GM12878 (cell line): ENCODE measurements at regions not wholly inside any gene's neighbourhood (a gene's known extent, or its start where the extent isn't known, plus 50 kb on each side); places are given as distances from the start of the nearest gene placed in this dataset.

Experiments
- ATAC-seq: fragments of 200-7000 bp; cut with Tn5 transposase; 3 replicates; pipeline ENCODE4 v1.9.1; 2020; ENCODE audit warnings: mild to moderate bottlenecking, moderate library complexity
- BruUV-seq: library from RNA; stranded (reverse); fragments of 400-500 nt; replicated peaks from 2 replicates; lab custom pipeline; 2021; lab: Mats Ljungman, UMichigan
- CTCF ChIA-PET: fragments of 300-600 bp; sonication (Branson Sonifier 250); formaldehyde crosslinking; extraction: SDS; loops from one replicate; lab custom pipeline; 2021; ENCODE audit warnings: inconsistent platforms; lab: Yijun Ruan, JAX
- POLR2A ChIA-PET: fragments of 350-600 bp; formaldehyde crosslinking; extraction: SDS; loops from one replicate; lab custom pipeline; 2021; ENCODE audit warnings: inconsistent platforms; lab: Charles Lee
- RAD21 ChIA-PET: fragments of 300-600 bp; sonication (Branson Sonifier 250); formaldehyde crosslinking; loops from one replicate; lab custom pipeline; 2023; ENCODE audit warnings: antibody characterized with exemption; ENCODE audit not compliant: unreplicated experiment; lab: Charles Lee
- SMC1A ChIA-PET: fragments of 300-600 bp; sonication (Branson Sonifier 250); formaldehyde crosslinking; loops from one replicate; lab custom pipeline; 2023; ENCODE audit not compliant: unreplicated experiment, uncharacterized antibody; lab: Charles Lee
- DNase-seq: peaks from one replicate; pipeline ENCODE4 v3.0.0-alpha.2; 2011; ENCODE audit warnings: low read depth, low spot score
- FAIRE-seq: peaks from 3 replicates; lab custom pipeline; 2011; peaks lifted over from hg19 to GRCh38; lab: Jason Lieb, UNC
- H2AFZ ChIP-seq: 2 replicates; pipeline ENCODE4 v1.6.0; 2011; ENCODE audit warnings: low read depth, low read length, control low read depth; ENCODE audit not compliant: control insufficient read depth
- H3K27ac ChIP-seq: 2 replicates; pipeline ENCODE4 v1.5.1; 2011; ENCODE audit warnings: control low read depth; ENCODE audit not compliant: control insufficient read depth, insufficient read depth
- H3K27me3 ChIP-seq, 2 experiments: replicated peaks in 1 of 2; 2 replicates each; pipeline versions ENCODE4 v1.6.0 to v1.6.1; 2011; ENCODE audit warnings: low read length in 1 of 2; ENCODE audit not compliant: control insufficient read depth in 2 of 2, insufficient read depth in 2 of 2
- H3K36me3 ChIP-seq, 2 experiments: 2 replicates each; pipeline ENCODE4 v1.5.1; 2011; ENCODE audit warnings: low read length in 1 of 2; ENCODE audit not compliant: control insufficient read depth in 2 of 2, insufficient read depth in 2 of 2
- H3K4me1 ChIP-seq: 2 replicates; pipeline ENCODE4 v1.6.1; 2011; ENCODE audit warnings: mild to moderate bottlenecking, low read length, moderate library complexity, mixed read lengths; ENCODE audit not compliant: control insufficient read depth, insufficient read depth
- H3K4me2 ChIP-seq: 2 replicates; pipeline ENCODE4 v1.6.0; 2011; ENCODE audit warnings: control low read depth; ENCODE audit not compliant: control insufficient read depth, insufficient read depth
- H3K4me3 ChIP-seq: fragments of 200-600 bp; sonication (generic); 2 replicates; pipeline ENCODE4 v1.5.1; 2016
- H3K79me2 ChIP-seq: 2 replicates; pipeline ENCODE4 v1.6.0; 2011; ENCODE audit warnings: low read length; ENCODE audit not compliant: control insufficient read depth, insufficient read depth
- H3K9ac ChIP-seq: 2 replicates; pipeline ENCODE4 v1.8.0; 2011; ENCODE audit warnings: low read length, control low read depth, mixed read lengths; ENCODE audit not compliant: control insufficient read depth, insufficient read depth
- H3K9me3 ChIP-seq: replicated peaks from 3 replicates; pipeline ENCODE4 v1.5.1; 2011; ENCODE audit warnings: mild to moderate bottlenecking, low read length; ENCODE audit not compliant: control insufficient read depth, insufficient read depth
- H4K20me1 ChIP-seq: 2 replicates; pipeline ENCODE4 v1.6.0; 2011; ENCODE audit not compliant: control insufficient read depth, insufficient read depth
- BACH1 ChIP-seq: fragments of 450-650 bp; IDR thresholded peaks from 2 replicates; pipeline ENCODE4 v1.6.1; 2017; ENCODE audit warnings: mild to moderate bottlenecking, borderline replicate concordance
- CHD4 ChIP-seq: fragments of 200-600 bp; sonication (generic); IDR thresholded peaks from 2 replicates; pipeline ENCODE4 v1.6.1; 2016; ENCODE audit warnings: mild to moderate bottlenecking
- CTCF ChIP-seq, 3 experiments: IDR thresholded peaks in 2 of 3; conservative IDR thresholded peaks in 1 of 3; 2 replicates each; pipeline ENCODE4 v1.5.1; 2011; ENCODE audit warnings: low read depth in 3 of 3, low read length in 3 of 3, mild to moderate bottlenecking in 3 of 3, control low read depth in 2 of 3, moderate library complexity in 2 of 3, inconsistent platforms in 1 of 3, mixed read lengths in 1 of 3; ENCODE audit not compliant: control insufficient read depth in 2 of 3, insufficient read depth in 1 of 3; ENCODE audit errors: extremely low read depth in 1 of 3
- EP300 ChIP-seq, 2 experiments: fragments of 150-350 bp in 1 of 2; IDR thresholded peaks; 2 replicates each; pipeline ENCODE4 v1.6.1; 2011 to 2012; ENCODE audit warnings: low read depth in 2 of 2, low read length in 2 of 2, borderline replicate concordance in 1 of 2, improper control_type of control experiment in 1 of 2, inconsistent platforms in 1 of 2; ENCODE audit not compliant: control insufficient read depth in 1 of 2
- NFYA ChIP-seq: IDR thresholded peaks from 2 replicates; pipeline ENCODE4 v1.6.1; 2011; ENCODE audit warnings: low read depth, mild to moderate bottlenecking, low read length, improper control_type of control experiment, borderline replicate concordance
- NFYB ChIP-seq: IDR thresholded peaks from 2 replicates; pipeline ENCODE4 v1.6.1; 2011; ENCODE audit warnings: low read depth, mild to moderate bottlenecking, low read length, improper control_type of control experiment, moderate library complexity; ENCODE audit not compliant: insufficient read depth
- NR2C2 ChIP-seq: IDR thresholded peaks from 2 replicates; pipeline ENCODE4 v1.6.1; 2011; ENCODE audit warnings: borderline replicate concordance, low read depth; ENCODE audit not compliant: control insufficient read depth, insufficient read length
- NRF1 ChIP-seq: conservative IDR thresholded peaks from 2 replicates; pipeline ENCODE4 v1.6.1; 2011; ENCODE audit warnings: mild to moderate bottlenecking, low read depth, low read length, improper control_type of control experiment
- PAX8 ChIP-seq: fragments of 450-650 bp; IDR thresholded peaks from 2 replicates; pipeline ENCODE4 v1.6.1; 2017; ENCODE audit warnings: mild to moderate bottlenecking, moderate library complexity
- RELA ChIP-seq: fragments of 450-650 bp; IDR thresholded peaks from 2 replicates; pipeline ENCODE4 v1.8.0; 2014; ENCODE audit warnings: borderline replicate concordance; ENCODE audit not compliant: partially characterized antibody
- SMC3 ChIP-seq: IDR thresholded peaks from 2 replicates; pipeline ENCODE4 v1.6.1; 2011; ENCODE audit warnings: low read length, improper control_type of control experiment, borderline replicate concordance
- ZBED1 ChIP-seq: IDR thresholded peaks from 2 replicates; pipeline ENCODE4 v1.6.1; 2016; ENCODE audit warnings: borderline replicate concordance
- ZBTB11 ChIP-seq: fragments of 450-650 bp; formaldehyde crosslinking; IDR thresholded peaks from 2 replicates; pipeline ENCODE4 v1.5.0; 2022; ENCODE audit warnings: mild to moderate bottlenecking, missing genetic modification characterization
- ZNF24 ChIP-seq: fragments of 450-650 bp; IDR thresholded peaks from 2 replicates; pipeline ENCODE4 v1.6.1; 2017; ENCODE audit warnings: antibody characterized with exemption, mild to moderate bottlenecking
- WGBS: methylation state at CpG from one replicate; pipeline ENCODE4 v1.1.6; 2016; ENCODE audit warnings: low lambda C conversion rate; ENCODE audit not compliant: insufficient replicate concordance, insufficient coverage; ENCODE audit errors: missing lambda C conversion rate; 5-methylcytosine and 5-hydroxymethylcytosine counted together
- in situ Hi-C: fragments of 300-500 bp; cut with MboI; formaldehyde crosslinking; loops from 9 replicates; pipeline ENCODE4 v1.14.3; 2018; ENCODE audit warnings: mixed read lengths
- intact Hi-C: fragments of 100-400 bp; cut with micrococcal nuclease; formaldehyde crosslinking; loops from one replicate; pipeline ENCODE4 v1.14.2; 2022; ENCODE audit not compliant: unreplicated experiment
- TF ChIP-seq, protein P1 (sequence below): fragments of 450-650 bp; IDR thresholded peaks from 2 replicates; pipeline ENCODE4 v1.6.1; 2017; ENCODE audit warnings: low read depth, mild to moderate bottlenecking, moderate library complexity
- TF ChIP-seq, protein P2 (sequence below): IDR thresholded peaks from 2 replicates; pipeline ENCODE4 v1.6.1; 2011; ENCODE audit warnings: low read depth, mild to moderate bottlenecking, low read length, moderate library complexity, borderline replicate concordance; ENCODE audit errors: extremely low read depth

GRCh38 chr16:76749780-76750375 is 441.1 kb upstream of the MON1B start:
- no peak overlapping the region for H3K4me3 ChIP-seq
- no peak for FAIRE-seq
- no peaks in the 10 kb centered on the region for H4K20me1 ChIP-seq
- H3K9me3 ChIP-seq, result no peaks in the 10 kb centered on the region
- H3K27ac ChIP-seq, result no peak overlapping the region
- ChIA-PET SMC1A (interaction anchor here (0.5 to 1.2 kb wide), 9 partner anchors 9 to 422 kb away, joined by 3 to 5 read pairs (median 3); no protein-coding TSS in a partner anchor), CTCF (interaction anchor here (0.9 kb wide), 1 partner anchor 43 kb away, joined by 3 read pairs; no protein-coding TSS in a partner anchor), RAD21 (no interaction called here), POLR2A (no interaction called here)
- no peak overlapping the region for H2AFZ ChIP-seq
- no peak overlapping the region for H3K9ac ChIP-seq
- no peaks in the 10 kb centered on the region for H3K4me1 ChIP-seq
- in situ Hi-C loops (no loop called here), intact Hi-C loops (no loop called here)
- H3K4me2 ChIP-seq, result no peak overlapping the region
- WGBS, result 66% methylated on average over 3 of the region's 3 CpGs
- H3K79me2 ChIP-seq, result no peaks in the 10 kb centered on the region
- H3K27me3 ChIP-seq, result no peaks in the 10 kb centered on the region
- no peak for DNase-seq
- no TSS peak for BruUV-seq
- TF ChIP-seq EP300 (IDR thresholded peaks at IDR 0.05; ENCODE audit: borderline replicate concordance in 1 of 2, control insufficient read depth in 1 of 2, low read depth in 2 of 2, low read length in 2 of 2), result no peak
- no peak for TF ChIP-seq ZNF24
- no peak for TF ChIP-seq CHD4
- no peak for TF ChIP-seq BACH1
- TF ChIP-seq, protein P1, sequence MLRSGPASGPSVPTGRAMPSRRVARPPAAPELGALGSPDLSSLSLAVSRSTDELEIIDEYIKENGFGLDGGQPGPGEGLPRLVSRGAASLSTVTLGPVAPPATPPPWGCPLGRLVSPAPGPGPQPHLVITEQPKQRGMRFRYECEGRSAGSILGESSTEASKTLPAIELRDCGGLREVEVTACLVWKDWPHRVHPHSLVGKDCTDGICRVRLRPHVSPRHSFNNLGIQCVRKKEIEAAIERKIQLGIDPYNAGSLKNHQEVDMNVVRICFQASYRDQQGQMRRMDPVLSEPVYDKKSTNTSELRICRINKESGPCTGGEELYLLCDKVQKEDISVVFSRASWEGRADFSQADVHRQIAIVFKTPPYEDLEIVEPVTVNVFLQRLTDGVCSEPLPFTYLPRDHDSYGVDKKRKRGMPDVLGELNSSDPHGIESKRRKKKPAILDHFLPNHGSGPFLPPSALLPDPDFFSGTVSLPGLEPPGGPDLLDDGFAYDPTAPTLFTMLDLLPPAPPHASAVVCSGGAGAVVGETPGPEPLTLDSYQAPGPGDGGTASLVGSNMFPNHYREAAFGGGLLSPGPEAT, result no peak
- TF ChIP-seq NR2C2, result no peak
- TF ChIP-seq NFYB, result no peak
- no peak for TF ChIP-seq NFYA
- no peak for TF ChIP-seq ZBTB11 (CRISPR knock-in tag)
- no peak for TF ChIP-seq PAX8
- no peak for TF ChIP-seq NRF1
- TF ChIP-seq RELA, result no peak
- no peak for TF ChIP-seq ZBED1
- no peak for TF ChIP-seq SMC3
- TF ChIP-seq, protein P2, sequence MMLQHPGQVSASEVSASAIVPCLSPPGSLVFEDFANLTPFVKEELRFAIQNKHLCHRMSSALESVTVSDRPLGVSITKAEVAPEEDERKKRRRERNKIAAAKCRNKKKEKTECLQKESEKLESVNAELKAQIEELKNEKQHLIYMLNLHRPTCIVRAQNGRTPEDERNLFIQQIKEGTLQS, result no peak
- TF ChIP-seq CTCF (IDR thresholded peaks at IDR 0.05 in 2 of 3, conservative IDR thresholded peaks at IDR 0.05 in 1 of 3; ENCODE audit: control insufficient read depth in 2 of 3, extremely low read depth in 1 of 3, insufficient read depth in 1 of 3, low read depth in 3 of 3, low read length in 3 of 3), result no peak
- peak; percentile 75 for ATAC-seq
- no peaks in the 10 kb centered on the region for H3K36me3 ChIP-seq
